A673 (cell line): ENCODE measurements at regions not wholly inside any gene's neighbourhood (a gene's known extent, or its start where the extent isn't known, plus 50 kb on each side); places are given as distances from the start of the nearest gene placed in this dataset.

Experiments
- BruUV-seq: library from RNA; stranded (reverse); fragments of 400-500 nt; replicated peaks from 2 replicates; lab custom pipeline; 2021; lab: Mats Ljungman, UMichigan
- CTCF ChIA-PET: fragments of 300-600 bp; sonication (Branson Sonifier 250); formaldehyde crosslinking; loops from one replicate; lab custom pipeline; 2022; ENCODE audit warnings: antibody characterized with exemption; lab: Charles Lee
- POLR2A ChIA-PET: fragments of 300-600 bp; sonication (Branson Sonifier 250); formaldehyde crosslinking; loops from one replicate; lab custom pipeline; 2022; ENCODE audit warnings: antibody characterized with exemption; ENCODE audit not compliant: low non-redundant PET; lab: Charles Lee
- DNase-seq: peaks from one replicate; pipeline ENCODE4 v3.0.0-alpha.2; 2015; ENCODE audit warnings: low spot score
- H3K27ac ChIP-seq: fragments of 200-600 bp; sonication (generic); 2 replicates; pipeline ENCODE4 v1.5.1; 2016; ENCODE audit warnings: mixed run types, low read depth, mild to moderate bottlenecking, mixed read lengths, antibody characterized with exemption, low read length; ENCODE audit not compliant: poor library complexity, severe bottlenecking
- H3K27me3 ChIP-seq: fragments of 200-600 bp; sonication (generic); replicated peaks from 2 replicates; pipeline ENCODE4 v1.6.1; 2017; ENCODE audit warnings: mixed run types, low read depth, mild to moderate bottlenecking, mixed read lengths, antibody characterized with exemption, low read length; ENCODE audit not compliant: insufficient read depth, poor library complexity
- H3K36me3 ChIP-seq: fragments of 200-600 bp; sonication (generic); 2 replicates; pipeline ENCODE4 v1.6.1; 2016; ENCODE audit warnings: mixed run types, mild to moderate bottlenecking, mixed read lengths, antibody characterized with exemption, low read length; ENCODE audit not compliant: insufficient read depth, poor library complexity, severe bottlenecking
- H3K4me1 ChIP-seq: fragments of 200-600 bp; sonication (generic); 2 replicates; pipeline ENCODE4 v1.6.1; 2017; ENCODE audit warnings: mixed run types, mild to moderate bottlenecking, mixed read lengths, antibody characterized with exemption, low read length; ENCODE audit not compliant: insufficient read depth, poor library complexity, severe bottlenecking
- H3K4me3 ChIP-seq: fragments of 200-600 bp; sonication (generic); 2 replicates; pipeline ENCODE4 v1.5.1; 2016; ENCODE audit warnings: low read depth, mixed run types, mild to moderate bottlenecking, mixed read lengths, low read length; ENCODE audit not compliant: poor library complexity, severe bottlenecking
- H3K9me3 ChIP-seq: fragments of 200-600 bp; sonication (generic); 2 replicates; pipeline ENCODE4 v1.6.1; 2016; ENCODE audit warnings: mixed run types, low read depth, mild to moderate bottlenecking, mixed read lengths, antibody characterized with exemption, low read length; ENCODE audit not compliant: poor library complexity, severe bottlenecking
- CTCF ChIP-seq: fragments of 300-800, 200-600 bp; sonication (generic); conservative IDR thresholded peaks from 2 replicates; pipeline ENCODE4 v1.5.1; 2017; ENCODE audit warnings: low read depth, mild to moderate bottlenecking, antibody characterized with exemption, low read length, moderate library complexity, mixed read lengths
- EZH2 ChIP-seq: fragments of 200-600 bp; sonication (generic); IDR thresholded peaks from 2 replicates; pipeline ENCODE4 v1.6.1; 2017; ENCODE audit warnings: borderline replicate concordance, low read depth, mild to moderate bottlenecking, mixed read lengths, antibody characterized with exemption, low read length; ENCODE audit not compliant: poor library complexity, severe bottlenecking
- intact Hi-C: fragments of 100-400 bp; cut with micrococcal nuclease; formaldehyde crosslinking; loops from one replicate; pipeline ENCODE4 v1.10.0; 2022; ENCODE audit not compliant: unreplicated experiment

- H3K36me3 ChIP-seq, result no peaks in the 10 kb centered on the region
- H3K9me3 ChIP-seq, result peaks cover 8% of the 10 kb centered on the region
- no peaks in the 10 kb centered on the region for H3K27me3 ChIP-seq
- intact Hi-C loops, result no loop called here
- H3K4me1 ChIP-seq, result no peaks in the 10 kb centered on the region
- POLR2A ChIA-PET, result no interaction called here
- no peak overlapping the region for H3K4me3 ChIP-seq
- BruUV-seq, result no TSS peak
- no peak for DNase-seq
- no peak overlapping the region for H3K27ac ChIP-seq
- CTCF ChIA-PET, result no interaction called here
- TF ChIP-seq CTCF (no peak), EZH2 (no peak)
Observed at GRCh38 chr4:128658214-128658631, 151.3 kb upstream of the JADE1 start.

- Histone ChIP-seq H3K36me3 (no peaks in the 10 kb centered on the region), H3K27ac (no peak overlapping the region), H3K9me3 (peaks cover 8% of the 10 kb centered on the region), H3K4me3 (no peak overlapping the region), H3K4me1 (no peaks in the 10 kb centered on the region), H3K27me3 (no peaks in the 10 kb centered on the region)
- TF ChIP-seq EZH2, result no peak
- no peak for DNase-seq
- intact Hi-C loops, result no loop called here
- BruUV-seq, result no TSS peak
- ChIA-PET CTCF (no interaction called here), POLR2A (no interaction called here)
Observed at GRCh38 chr4:128657638-128658037, 151.9 kb upstream of the JADE1 start.

- no peak overlapping the region for H3K27ac ChIP-seq
- no peaks in the 10 kb centered on the region for H3K27me3 ChIP-seq
- H3K9me3 ChIP-seq, result peaks cover 8% of the 10 kb centered on the region
- TF ChIP-seq CTCF (no peak), EZH2 (no peak)
- CTCF ChIA-PET, result no interaction called here
- POLR2A ChIA-PET, result no interaction called here
- no peak overlapping the region for H3K4me3 ChIP-seq
- no TSS peak for BruUV-seq
- H3K36me3 ChIP-seq, result no peaks in the 10 kb centered on the region
- no peaks in the 10 kb centered on the region for H3K4me1 ChIP-seq
- intact Hi-C loops, result no loop called here
- no peak for DNase-seq
Observed at GRCh38 chr4:128654465-128654864, 155.0 kb upstream of the JADE1 start.
